GM21737 (cell line): ENCODE measurements at regions not wholly inside any gene's neighbourhood (a gene's known extent, or its start where the extent isn't known, plus 50 kb on each side); places are given as distances from the start of the nearest gene placed in this dataset.
"Not testable (repeated sequence)": the region's sequence is repeated elsewhere in the genome, so short reads cannot be mapped to it uniquely, and the experiment has no call there.

Experiments
- ATAC-seq: cut with Tn5 transposase; IDR thresholded peaks from one replicate; pipeline ENCODE4 v1.9.1; 2021; ENCODE audit warnings: mild to moderate bottlenecking, moderate library complexity; ENCODE audit not compliant: unreplicated experiment

DNA sequence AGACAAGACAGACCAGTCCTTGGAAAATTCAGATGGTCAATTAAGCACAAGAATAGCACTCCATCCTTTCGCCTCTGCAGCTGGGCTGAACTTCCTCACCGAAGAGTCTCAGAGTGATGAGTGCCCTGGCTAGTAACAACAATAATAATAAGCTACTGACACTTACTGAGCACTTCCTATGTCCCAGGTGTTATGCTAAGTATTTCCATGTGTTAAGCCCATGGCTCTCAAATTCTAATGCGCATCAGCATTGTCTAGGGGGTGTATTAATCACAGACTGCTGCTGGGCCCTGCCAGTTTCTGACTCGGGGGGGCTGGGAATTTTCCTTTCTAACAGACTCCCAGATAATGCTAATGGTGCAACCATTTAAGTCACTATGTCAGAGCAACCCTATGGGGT is 118.2 kb upstream of the LRFN2 start:
- no peak for ATAC-seq

DNA sequence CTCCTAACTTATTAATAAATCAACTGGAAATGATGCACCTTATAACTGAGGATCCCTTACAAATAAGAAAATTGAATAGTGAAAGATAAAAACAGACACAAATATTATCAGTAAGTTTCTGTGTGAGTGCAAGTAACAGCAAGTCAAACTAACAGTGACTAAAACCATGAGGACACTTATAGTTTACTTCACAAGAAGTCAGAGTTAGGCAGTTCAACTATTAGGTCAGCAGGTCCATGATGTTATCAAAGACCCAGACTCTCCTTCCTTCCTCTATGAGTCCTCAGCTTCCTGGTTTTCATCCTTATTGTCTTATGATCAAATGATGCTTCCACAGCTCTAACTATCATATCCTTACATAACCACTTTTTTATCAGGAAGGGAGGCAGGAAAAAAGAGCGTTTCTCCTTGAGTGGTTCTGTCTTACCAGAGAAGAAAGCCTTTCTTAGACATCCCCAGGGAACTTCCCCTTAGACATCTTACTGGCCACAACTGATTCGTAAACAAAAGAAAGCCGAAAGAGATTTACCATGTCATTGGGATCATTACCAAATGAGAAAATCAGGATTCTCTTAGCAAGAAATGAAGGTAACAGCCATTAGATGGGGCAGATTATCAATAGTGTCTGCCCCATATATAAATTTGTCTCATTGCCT is 114.3 kb upstream of the LRFN2 start:
- no peak for ATAC-seq

DNA sequence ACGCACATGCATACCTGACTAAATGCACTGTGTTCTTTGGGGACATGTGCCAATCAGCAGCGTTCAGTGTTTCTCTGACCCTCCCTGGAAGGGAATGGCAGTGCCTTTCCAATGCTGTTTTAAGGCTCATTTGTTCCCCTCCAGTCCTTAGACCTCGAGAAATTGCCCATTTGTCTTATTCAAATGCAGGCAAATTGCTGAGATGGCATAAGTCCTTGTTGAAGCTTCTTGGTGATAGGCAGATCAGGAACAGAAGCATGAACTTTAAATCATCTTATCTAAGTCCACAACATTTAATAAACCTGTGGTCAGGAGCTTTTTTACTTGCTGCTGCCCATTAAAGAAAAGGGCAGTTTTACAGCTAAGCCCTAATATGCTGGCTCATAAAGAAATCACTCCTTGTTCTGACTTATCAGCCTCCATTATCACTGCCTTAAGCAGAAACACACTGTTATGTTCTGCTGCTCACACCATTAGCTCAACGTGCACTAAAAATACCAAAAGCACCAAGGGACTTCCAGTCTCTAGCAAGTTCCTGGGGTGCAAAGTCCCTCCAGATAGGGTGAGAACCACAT is 112.9 kb upstream of the LRFN2 start:
- ATAC-seq: no peak

DNA sequence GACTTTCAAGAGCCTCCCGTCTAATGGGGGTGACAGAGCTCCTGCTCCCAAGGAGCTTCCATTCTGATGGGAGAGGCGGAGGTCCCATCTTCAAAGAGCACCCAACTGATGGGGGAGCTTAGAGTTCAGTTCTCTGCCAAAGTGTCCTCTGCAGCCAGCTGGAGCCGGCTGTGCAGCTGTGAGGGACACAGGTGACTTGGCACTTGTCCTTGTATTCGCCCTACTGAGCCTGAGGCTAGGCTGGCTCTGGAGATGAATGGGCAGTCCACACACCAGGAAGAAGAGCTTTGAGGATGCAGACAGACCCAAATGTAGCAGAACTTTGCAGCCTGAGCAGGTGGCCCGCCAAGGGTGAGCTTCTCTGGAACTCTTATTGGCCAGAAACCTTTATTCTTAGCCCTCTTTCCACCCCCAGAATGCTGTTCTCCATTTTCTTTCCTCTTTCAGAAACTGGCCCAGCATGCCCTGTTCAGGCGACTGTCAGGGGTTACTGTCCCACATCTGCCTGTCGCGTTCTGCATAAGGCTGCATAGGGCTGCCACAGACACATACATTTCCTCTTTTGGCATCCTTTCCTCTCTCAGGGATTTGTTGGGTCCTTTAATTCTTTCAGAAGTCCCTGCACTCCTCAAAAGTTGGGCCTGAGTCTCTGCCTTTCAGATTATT is 108.7 kb upstream of the LRFN2 start:
- ATAC-seq: no peak

DNA sequence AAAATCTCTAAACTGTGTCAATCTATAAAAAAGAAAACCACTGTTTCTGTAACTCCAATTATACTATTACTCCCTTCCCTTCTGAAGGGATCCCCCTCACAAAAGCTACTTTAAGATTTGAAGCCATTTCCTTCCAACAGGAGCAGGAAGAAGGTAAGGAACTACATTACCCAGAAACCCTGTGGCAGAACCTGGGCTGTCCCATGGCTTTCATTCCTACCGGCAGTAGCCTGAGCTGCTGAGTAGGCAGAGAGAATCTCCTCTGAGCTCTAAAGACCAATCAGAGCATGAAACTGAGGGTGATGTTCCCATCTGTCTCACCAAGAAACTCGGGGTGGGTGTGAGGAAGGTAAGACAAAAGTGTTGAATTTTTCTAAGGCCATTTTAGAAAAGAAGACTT is 108.0 kb upstream of the LRFN2 start:
- no peak for ATAC-seq

DNA sequence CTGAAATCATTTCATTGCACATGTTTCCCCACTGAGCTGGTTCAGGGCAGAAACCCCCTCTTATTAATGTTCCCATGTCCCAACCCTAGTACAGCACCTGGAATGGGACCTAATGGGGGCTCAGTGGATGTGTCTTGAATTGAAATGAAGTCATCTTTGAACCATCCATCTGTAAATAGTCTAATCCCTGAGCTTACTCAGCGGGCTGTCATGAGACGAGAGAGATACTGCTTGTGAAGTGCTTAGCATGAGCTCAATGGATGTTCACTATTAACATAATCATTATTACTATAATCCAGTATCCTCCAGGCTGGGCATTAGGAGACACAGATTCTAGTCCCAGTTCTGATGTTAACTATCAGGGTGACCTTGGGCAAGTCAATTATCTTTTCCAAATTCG is 106.6 kb upstream of the LRFN2 start:
- ATAC-seq: no peak

DNA sequence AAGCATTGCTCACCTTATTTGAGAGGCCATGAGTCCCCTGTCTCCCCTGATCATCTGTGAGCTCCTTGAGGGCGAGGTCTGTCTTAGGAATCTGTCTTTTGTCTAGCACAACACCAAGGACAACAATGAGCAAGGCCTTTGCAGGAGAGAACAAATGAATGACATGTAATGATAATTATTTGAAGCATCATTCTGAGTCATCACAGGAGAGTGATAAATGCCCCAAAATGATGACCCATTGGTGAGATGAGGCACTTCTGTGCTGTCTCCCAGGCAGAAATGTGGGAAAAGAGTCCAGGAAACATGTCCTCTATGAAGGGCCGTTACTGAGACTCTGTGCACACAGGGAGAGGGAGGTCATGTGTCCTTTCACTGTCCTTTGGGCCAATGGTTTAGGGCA is 105.2 kb upstream of the LRFN2 start:
- no peak for ATAC-seq

DNA sequence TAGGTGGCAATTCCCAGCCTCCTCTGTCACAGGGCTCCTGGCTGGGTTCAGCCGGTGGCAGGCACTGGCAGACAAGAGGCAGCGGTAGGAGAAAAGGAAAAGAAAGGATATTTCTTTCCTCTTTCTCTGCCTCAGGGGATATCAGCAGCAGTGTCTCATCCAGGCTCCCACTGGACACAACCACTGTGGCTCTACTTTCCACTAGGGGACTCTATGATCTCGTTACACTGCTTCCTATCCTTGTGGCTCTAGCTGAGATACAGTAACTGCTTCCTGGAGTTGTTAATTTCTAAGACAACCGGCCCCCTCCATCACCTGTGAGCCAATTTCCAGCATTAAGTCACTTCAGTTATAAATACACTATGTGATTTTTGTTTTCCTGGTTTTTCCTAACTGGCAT is 102.0 kb upstream of the LRFN2 start:
- ATAC-seq: no peak

DNA sequence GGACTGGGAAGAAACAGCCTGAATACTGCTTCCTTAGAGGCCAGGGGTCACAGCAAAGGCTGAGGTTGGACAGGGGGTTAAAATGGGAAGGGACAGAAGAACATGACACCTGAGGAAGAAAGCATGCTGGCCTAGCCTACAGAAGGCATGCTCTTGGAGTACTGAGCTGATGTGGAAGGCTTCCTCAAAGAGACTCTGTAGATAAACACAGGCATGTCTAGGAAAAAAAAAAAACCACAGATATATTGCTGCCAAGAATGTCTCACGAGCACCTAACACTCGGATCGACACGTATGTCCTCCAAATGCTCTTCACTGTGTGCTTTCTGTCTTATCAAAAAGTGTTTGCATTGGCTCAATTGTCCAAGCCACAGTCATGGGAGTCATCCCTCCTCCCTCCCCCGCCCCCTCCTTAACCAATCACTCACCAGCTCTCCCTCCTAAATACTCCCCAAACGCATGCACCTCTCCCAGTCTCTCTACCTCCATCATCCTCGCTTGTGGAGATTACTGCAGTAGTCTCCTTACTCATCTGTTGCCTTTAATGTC is 101.1 kb upstream of the LRFN2 start:
- ATAC-seq: no peak

DNA sequence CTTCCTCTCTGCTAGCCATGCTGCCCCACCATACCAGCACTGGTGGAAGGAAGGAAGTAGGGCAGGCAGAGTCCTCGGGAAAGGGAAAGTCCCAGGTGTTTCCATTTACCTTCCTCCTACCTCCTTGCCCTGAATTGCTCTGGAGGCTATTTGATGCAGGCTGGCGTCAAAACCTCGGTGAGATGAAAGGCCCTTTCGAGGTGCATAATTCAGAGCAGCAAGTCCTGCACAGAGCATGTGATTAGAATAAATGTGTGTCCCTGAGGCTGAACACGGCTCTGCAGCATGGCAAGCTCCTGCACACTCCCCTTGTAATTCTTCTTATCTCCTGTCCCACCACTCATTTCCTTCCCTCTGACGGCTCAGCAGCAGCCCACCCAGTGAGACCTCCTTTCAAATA is 98.7 kb upstream of the LRFN2 start:
- no peak for ATAC-seq

DNA sequence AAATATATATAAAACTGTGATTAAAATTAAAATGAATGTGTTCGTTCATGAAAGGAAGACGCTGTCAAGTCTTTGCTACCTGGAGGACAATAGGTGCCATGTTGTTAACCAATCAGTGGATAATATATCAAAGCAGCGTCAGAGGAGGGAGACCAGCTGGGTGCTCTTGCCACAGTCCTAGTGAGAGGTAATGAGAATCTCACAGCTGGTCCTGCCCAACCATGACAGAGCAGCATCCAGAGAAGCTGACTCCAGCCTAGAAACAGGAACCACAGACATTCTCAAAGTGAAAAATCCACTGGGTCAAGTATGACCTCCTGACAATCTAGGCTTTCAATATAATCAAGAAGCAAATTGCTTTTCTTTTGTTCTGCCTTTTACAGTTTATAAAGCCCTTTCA is 94.5 kb upstream of the LRFN2 start:
- no peak for ATAC-seq

DNA sequence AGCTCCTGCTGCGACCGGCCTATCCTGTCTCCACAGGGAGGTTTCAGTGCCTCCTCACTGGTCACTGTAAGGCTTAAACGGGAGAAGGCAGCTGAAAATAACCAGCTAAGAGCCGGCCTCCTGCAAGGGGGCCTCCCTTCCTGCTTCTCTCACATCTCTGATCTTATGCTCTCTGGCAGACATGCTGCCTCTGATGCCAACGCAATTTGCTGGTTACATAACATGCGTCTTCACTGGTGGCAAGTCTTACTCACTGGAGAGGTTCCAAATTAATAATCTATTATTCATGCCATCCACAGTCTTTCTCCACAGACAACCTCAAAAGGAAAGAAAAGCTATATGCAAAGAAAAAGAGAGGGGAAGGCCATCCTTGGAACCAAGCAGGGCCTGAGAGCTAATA is 91.8 kb upstream of the LRFN2 start:
- no peak for ATAC-seq

DNA sequence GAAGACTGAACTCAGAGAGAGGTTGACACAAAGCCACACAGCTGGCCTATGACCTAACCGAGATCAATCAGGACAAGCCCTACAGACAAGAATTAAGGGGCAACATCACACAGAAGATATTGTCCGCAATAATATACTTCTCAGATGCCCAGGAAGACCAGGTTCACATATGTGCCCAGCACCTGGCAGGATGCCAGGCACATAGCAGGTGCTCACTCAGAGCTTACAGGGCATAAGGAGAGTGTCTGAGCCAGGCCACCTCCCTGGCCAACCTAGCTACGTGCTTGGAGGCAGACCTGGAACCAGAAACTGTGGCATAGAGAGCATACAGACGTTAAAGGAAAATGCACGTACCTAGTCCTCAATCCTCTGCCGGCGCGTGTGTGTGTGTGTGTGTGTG is 87.0 kb upstream of the LRFN2 start:
- no peak for ATAC-seq

DNA sequence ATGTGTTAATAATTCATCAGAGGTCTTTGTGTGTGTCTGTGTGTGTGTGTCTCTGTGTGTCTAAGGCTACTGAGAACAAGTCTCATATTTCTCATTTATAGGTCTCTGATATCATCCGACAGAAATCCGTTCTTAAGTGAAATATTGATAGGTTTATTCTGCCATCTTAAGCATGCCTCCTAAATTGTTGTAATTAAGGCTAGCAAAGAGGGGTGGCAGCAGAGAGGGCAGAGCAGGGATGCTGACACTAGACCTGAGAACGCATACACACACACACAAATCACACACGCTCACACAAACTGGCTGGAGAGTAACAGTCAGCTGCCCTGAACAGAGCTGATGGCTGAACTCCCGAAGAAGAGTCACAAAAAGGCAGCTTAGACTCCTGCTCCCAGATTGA is 84.9 kb upstream of the LRFN2 start:
- ATAC-seq: no peak

DNA sequence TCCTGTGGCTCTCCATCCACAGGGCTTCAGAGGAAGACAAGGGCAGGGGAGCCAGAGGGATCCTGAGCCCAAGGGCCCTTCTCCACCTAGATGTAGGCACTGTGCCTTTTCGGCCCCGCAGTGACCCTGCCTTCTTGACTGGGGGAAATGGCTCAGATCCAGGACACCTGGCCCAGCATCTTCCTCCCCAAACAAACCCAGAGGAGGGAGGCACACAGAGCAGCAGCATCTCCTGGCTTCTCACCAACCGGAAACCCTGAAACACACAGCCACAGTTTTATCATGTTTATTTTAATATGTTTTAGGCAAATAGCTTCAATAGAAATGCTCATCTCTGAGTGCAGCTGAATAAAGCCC is 84.5 kb upstream of the LRFN2 start:
- no peak for ATAC-seq

DNA sequence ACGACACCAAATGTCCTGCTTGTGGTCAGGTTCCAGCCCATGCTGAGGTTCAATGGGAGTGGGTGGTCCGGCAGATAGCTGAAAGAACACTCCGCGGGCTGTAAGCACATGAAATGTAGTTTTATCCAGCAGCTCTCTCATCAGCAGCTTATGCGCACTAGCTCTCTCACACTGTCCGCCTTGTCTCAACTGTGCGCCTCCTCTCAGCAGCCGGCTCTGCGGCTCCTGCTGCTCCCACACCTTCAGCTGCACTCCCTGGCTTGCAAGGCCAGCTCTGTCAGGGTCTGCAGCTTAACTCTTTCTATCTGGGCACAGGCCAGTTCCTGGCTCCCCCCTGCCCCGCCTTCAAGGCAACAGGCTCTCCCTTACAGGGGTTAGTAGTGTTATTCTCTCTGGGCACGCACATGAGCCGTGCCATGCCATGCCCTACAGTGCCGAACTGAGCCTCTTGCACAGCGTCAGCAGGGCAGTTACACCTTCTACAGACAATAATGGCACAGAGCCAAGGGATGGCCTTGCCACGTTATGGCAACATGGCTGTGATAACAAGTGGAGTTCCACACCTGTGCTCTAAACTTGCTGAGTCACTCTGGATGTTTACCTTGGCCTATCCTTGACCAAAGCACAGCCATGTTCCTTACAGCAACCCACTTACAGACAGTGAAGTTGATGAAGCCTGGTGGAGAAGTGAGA is 84.0 kb upstream of the LRFN2 start:
- no peak for ATAC-seq

DNA sequence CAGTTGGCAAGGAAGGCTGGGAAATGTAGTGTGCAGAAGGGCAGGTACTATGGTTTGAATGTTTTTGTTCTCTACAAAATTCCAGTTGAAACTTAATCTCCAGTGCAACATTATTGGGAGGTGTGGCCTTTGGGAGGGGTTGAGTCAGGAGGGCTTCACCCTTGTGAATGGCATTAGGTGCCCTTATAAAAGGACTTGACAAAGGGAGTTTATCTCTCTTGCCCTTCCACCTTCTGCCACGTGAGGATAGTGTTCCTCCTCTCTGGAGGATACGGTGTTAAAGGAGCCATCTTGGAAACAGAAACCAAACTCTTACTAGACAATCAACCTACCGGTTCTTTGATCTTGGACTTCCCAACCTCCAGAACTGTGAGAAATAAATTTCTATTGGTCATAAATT is 82.2 kb upstream of the LRFN2 start:
- ATAC-seq: no peak

DNA sequence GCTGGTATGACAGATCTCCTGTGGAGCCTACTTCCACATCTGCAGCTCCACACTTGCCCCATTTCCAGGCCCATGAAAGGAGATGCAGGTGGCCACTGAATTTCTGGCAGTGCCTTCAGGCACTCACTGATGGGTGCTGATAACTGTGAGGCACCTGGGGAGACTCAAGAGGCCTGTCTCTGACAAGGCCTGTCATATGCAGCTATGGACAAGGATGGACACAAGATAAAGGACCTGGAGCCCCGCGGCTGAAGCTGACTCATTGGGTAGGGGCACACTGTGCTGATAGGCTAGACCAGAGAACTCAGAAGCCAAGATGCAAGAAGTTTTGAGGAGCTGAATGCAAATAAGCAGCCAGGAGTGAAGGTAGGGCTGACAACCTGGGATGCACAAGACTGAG is 81.0 kb upstream of the LRFN2 start:
- ATAC-seq: no peak

DNA sequence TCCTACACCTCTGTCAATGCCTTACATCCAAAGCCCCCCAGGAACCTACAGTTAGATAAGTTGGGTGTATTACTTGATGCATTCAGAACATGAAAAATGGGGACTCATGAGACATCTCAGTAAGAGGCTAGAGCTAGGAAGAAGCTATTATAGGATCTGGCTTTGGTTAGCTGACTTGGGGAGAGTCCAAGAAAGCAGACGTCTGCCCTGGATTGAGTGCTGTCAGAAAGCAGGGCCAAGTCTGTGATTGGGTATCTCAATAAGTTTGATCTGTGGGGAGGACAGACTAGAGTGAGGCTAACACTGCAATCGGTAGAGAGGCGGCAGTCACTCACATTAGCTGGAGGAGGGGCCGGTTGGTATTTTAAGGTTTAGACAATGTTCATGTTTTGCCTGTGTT is 79.4 kb upstream of the LRFN2 start:
- no peak for ATAC-seq

DNA sequence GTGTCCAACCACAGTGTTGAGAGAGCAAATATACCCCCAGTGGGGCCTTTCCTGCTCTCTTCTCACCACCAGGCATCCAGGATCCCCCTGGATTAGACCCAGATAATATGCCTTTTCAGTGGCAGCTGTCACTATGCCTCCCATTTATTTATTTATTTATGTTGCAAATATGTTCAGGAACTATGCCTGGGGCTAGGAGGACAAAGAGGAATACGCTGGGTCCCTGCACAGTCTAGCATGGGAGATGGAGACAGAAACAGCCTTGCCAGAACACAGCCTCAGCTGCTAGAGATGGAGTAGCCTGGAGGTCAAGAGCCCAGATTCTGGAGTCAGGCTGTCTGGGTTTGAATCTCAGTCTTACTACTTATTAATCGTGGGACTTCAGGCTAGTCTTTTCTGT is 74.6 kb upstream of the LRFN2 start:
- ATAC-seq: no peak

DNA sequence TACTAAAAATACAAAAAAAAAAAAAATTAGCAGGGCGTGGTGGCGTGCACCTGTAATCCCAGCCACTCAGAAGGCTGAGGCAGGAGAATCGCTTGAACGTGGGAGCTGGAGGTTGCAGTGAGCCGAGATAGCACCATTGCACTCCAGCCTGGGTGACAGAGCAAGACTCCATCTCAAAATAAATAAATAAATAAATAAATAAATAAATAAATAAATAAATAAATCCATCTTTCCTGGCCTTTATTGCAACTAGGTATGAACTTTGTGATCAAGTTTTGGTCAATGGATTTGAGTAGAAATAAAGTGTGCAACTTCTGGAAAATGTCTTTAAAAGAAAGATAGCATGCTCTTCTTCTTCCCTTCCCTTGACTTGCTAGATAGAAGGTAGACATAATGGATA is 69.6 kb upstream of the LRFN2 start:
- not testable (repeated sequence) for ATAC-seq

DNA sequence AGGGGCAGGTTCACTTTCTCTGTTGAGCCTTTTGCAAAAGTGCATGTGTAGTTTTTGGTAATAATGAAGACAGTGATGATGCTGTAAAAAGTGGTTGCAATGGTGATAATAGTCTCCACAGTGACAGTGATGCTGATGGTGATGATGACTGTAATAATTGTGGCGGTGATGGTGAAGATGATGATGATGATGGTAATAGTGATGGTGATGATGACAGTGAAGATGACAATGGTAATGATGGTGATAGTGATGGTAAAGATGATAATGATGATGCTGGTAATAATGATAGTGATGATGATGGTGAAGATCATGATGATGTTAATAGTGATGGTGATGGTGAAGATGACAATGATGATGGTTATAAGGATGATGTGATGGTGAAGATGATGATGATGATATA is 67.7 kb upstream of the LRFN2 start:
- ATAC-seq: no peak
